ENCODE measurements at regions not wholly inside any gene's neighbourhood (a gene's known extent, or its start where the extent isn't known, plus 50 kb on each side); places are given as distances from the start of the nearest gene placed in this dataset.

DNA sequence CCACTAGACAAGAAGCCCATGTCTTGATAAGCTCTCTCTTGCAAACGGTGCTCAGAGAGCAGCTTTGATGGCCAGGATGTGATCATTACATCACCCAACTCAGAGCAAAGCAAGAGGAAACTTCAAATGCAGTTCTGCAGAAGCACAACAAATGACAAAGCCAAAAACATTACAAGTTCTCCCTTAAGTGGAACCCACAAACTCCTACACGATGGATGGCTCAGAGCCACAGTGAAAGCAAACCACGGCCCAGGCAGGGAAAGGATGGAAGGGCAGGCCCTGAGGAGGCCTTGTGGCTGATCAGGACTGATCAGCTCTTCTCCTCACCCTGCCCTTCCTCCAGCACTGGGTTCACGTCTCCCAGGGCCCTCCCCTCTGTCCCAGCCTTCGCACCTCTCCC is 326.4 kb downstream of the EIPR1 start:
- H3K36me3 ChIP-seq: no peaks in the 10 kb centered on the region
- H3K4me3 ChIP-seq: no peak overlapping the region
- intact Hi-C loops (cut with DNase I): no loop called here
- H3K27me3 ChIP-seq (replicated peaks; ENCODE audit: insufficient read depth): no peaks in the 10 kb centered on the region
- H3K9me3 ChIP-seq: no peaks in the 10 kb centered on the region
- H3K4me1 ChIP-seq (replicated peaks): no peaks in the 10 kb centered on the region
- TF ChIP-seq CTCF (IDR thresholded peaks at IDR 0.05): no peak
- no peak for TF ChIP-seq POLR2AphosphoS5 (IDR thresholded peaks at IDR 0.05)
- TF ChIP-seq POLR2A (IDR thresholded peaks at IDR 0.05): no peak
- 70% methylated on average over 5 of the region's 5 CpGs for WGBS
- no peak for DNase-seq (ENCODE audit: low spot score)
- no peak overlapping the region for H3K27ac ChIP-seq

GRCh38 chr2:3046170-3046865 is 331.3 kb downstream of the EIPR1 start:
- TF ChIP-seq POLR2A (IDR thresholded peaks at IDR 0.05): no peak
- TF ChIP-seq CTCF (IDR thresholded peaks at IDR 0.05): no peak
- no peak for TF ChIP-seq POLR2AphosphoS5 (IDR thresholded peaks at IDR 0.05)
- no peak for DNase-seq (ENCODE audit: low spot score)
- Histone ChIP-seq H3K4me1 (replicated peaks) (no peaks in the 10 kb centered on the region), H3K36me3 (no peaks in the 10 kb centered on the region), H3K27ac (no peak overlapping the region), H3K27me3 (replicated peaks; ENCODE audit: insufficient read depth) (no peaks in the 10 kb centered on the region), H3K4me3 (no peak overlapping the region), H3K9me3 (no peaks in the 10 kb centered on the region)
- intact Hi-C loops (cut with DNase I): no loop called here
- 75% methylated on average over 14 of the region's 14 CpGs for WGBS

DNA sequence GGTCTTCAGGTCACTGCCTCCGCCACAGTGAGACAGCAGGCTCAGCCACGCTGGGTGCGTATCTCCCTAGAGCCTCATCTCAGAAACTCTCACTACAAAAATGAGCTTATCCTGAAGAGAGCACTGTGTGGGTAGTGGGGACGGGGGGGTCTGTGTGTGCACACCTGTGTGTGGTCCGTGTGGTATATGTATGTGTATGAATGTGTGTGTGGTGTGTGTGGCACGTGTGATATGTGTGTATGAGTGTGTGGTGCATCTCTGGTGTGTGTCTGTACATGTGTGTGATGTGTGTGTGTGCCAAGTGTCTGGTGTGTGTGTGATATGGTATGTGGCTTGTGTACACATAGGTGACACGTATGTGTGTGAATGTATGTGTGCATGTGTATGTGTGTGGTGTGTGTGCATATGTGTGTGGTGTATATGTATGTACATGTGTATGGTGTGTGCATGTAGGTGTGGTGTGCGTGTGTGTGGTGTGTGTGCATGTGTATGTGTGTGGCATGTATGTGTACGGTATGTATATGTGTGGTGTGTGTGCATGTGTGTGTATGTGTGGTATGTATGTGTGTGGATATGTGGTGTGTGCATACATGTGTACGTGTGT is 332.2 kb downstream of the EIPR1 start:
- WGBS: 93% methylated on average over 10 of the region's 10 CpGs
- H3K27me3 ChIP-seq (replicated peaks; ENCODE audit: insufficient read depth): no peaks in the 10 kb centered on the region
- no peaks in the 10 kb centered on the region for H3K9me3 ChIP-seq
- intact Hi-C loops (cut with DNase I): no loop called here
- TF ChIP-seq POLR2A (IDR thresholded peaks at IDR 0.05) (no peak), CTCF (IDR thresholded peaks at IDR 0.05) (no peak), POLR2AphosphoS5 (IDR thresholded peaks at IDR 0.05) (no peak)
- H3K4me1 ChIP-seq (replicated peaks): no peaks in the 10 kb centered on the region
- H3K36me3 ChIP-seq: no peaks in the 10 kb centered on the region
- H3K4me3 ChIP-seq: no peak overlapping the region
- no peak overlapping the region for H3K27ac ChIP-seq
- DNase-seq (ENCODE audit: low spot score): no peak

- Histone ChIP-seq H3K27me3 (replicated peaks; ENCODE audit: insufficient read depth) (no peaks in the 10 kb centered on the region), H3K4me3 (no peak overlapping the region), H3K36me3 (no peaks in the 10 kb centered on the region), H3K4me1 (replicated peaks) (no peaks in the 10 kb centered on the region), H3K27ac (no peak overlapping the region), H3K9me3 (no peaks in the 10 kb centered on the region)
- no peak for DNase-seq (ENCODE audit: low spot score)
- intact Hi-C loops (cut with DNase I): no loop called here
- TF ChIP-seq POLR2AphosphoS5 (IDR thresholded peaks at IDR 0.05): no peak
- TF ChIP-seq CTCF (IDR thresholded peaks at IDR 0.05): no peak
- no peak for TF ChIP-seq POLR2A (IDR thresholded peaks at IDR 0.05)
- 75% methylated on average over 15 of the region's 15 CpGs for WGBS
These were observed 332.9 kb downstream of the EIPR1 start for GRCh38 chr2:3044587-3045317.
